Mammary epithelial cell (primary cell): ENCODE measurements at regions not wholly inside any gene's neighbourhood (a gene's known extent, or its start where the extent isn't known, plus 50 kb on each side); places are given as distances from the start of the nearest gene placed in this dataset.

Experiments used
- EZH2 ChIP-seq: IDR thresholded peaks from 2 replicates; pipeline ENCODE4 v1.6.1; 2012; ENCODE audit warnings: low read length, inconsistent platforms, borderline replicate concordance
- TF ChIP-seq, protein P1 (sequence below), 2 donors: IDR thresholded peaks in 1 of 2; conservative IDR thresholded peaks in 1 of 2; 2 replicates each; pipeline ENCODE4 v1.5.1; 2011 to 2012; ENCODE audit warnings: inconsistent platforms in 2 of 2, low read length in 2 of 2, mild to moderate bottlenecking in 2 of 2, control low read depth in 1 of 2, low read depth in 1 of 2; ENCODE audit not compliant: insufficient read depth in 1 of 2; ENCODE audit errors: extremely low read depth in 1 of 2

DNA sequence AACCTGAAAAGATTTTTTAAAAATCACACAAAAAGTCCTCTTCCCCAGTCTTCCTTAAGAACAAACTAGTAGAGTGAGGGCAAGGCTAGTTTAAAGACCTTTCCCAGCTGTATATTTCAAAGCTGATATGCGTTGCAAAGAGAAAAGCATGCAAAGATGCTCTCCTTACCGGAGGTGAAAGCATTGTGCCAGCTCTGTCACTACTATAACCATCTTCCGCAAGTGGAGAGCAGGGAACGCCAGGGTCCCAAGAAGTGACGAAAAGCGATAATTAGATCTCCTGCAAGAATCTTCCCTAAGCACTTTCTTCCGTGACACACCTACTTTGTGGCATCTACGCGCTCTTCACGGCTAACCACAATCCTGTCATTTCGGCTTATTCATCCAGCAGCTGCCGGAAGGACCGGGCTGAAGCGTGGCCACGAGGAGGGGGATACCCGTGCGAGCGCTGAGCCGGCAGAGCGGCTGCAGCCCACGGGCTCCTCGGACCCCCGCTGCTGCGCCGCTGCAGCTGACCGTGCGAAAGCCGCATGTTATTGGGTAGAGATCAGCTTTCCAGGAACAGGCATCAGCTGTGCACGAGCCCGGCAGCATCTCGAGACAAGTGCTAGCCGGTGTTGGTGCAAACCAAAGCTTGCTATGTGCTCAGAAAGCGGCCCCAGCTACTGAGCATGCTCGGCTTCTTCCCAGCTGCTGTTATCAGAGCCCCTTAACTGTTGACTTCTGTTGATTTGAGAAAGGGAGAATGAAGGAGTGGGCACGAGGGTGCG is 57.2 kb upstream of the ARHGAP18 start:
- TF ChIP-seq, protein P1, sequence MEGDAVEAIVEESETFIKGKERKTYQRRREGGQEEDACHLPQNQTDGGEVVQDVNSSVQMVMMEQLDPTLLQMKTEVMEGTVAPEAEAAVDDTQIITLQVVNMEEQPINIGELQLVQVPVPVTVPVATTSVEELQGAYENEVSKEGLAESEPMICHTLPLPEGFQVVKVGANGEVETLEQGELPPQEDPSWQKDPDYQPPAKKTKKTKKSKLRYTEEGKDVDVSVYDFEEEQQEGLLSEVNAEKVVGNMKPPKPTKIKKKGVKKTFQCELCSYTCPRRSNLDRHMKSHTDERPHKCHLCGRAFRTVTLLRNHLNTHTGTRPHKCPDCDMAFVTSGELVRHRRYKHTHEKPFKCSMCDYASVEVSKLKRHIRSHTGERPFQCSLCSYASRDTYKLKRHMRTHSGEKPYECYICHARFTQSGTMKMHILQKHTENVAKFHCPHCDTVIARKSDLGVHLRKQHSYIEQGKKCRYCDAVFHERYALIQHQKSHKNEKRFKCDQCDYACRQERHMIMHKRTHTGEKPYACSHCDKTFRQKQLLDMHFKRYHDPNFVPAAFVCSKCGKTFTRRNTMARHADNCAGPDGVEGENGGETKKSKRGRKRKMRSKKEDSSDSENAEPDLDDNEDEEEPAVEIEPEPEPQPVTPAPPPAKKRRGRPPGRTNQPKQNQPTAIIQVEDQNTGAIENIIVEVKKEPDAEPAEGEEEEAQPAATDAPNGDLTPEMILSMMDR (conservative IDR thresholded peaks at IDR 0.05 in 1 of 2, IDR thresholded peaks at IDR 0.05 in 1 of 2; ENCODE audit: extremely low read depth in 1 of 2, insufficient read depth in 1 of 2, low read depth in 1 of 2, low read length in 2 of 2), result no peak
- TF ChIP-seq EZH2, result no peak
